ENCODE measurements at regions not wholly inside any gene's neighbourhood (a gene's known extent, or its start where the extent isn't known, plus 50 kb on each side); places are given as distances from the start of the nearest gene placed in this dataset.

GRCh38 chr10:8128511-8128910, 74.0 kb downstream of the GATA3 start:
- Histone ChIP-seq H3K27ac (ENCODE audit: low read depth, low read length) (no peak overlapping the region), H3K4me1 (ENCODE audit: control insufficient read depth, insufficient read depth, low read length) (no peaks in the 10 kb centered on the region), H3K4me3 (ENCODE audit: low read depth, low read length) (no peak overlapping the region), H3K27me3 (ENCODE audit: control insufficient read depth, insufficient read depth, low read length) (no peaks in the 10 kb centered on the region), H3K9me3 (ENCODE audit: control insufficient read depth, insufficient read depth, low read length) (no peaks in the 10 kb centered on the region), H3K36me3 (ENCODE audit: control insufficient read depth, insufficient read depth, low read length) (no peaks in the 10 kb centered on the region)
- WGBS (ENCODE audit: insufficient coverage): 80% methylated on average over 1 of the region's 3 CpGs
- no peak for DNase-seq (ENCODE audit: low read depth in 4 of 6, low spot score in 6 of 6)

- no peak for DNase-seq (ENCODE audit: low read depth in 4 of 6, low spot score in 6 of 6)
- Histone ChIP-seq H3K4me1 (ENCODE audit: control insufficient read depth, insufficient read depth, low read length) (no peaks in the 10 kb centered on the region), H3K36me3 (ENCODE audit: control insufficient read depth, insufficient read depth, low read length) (no peaks in the 10 kb centered on the region), H3K4me3 (ENCODE audit: low read depth, low read length) (no peak overlapping the region), H3K9me3 (ENCODE audit: control insufficient read depth, insufficient read depth, low read length) (no peaks in the 10 kb centered on the region), H3K27ac (ENCODE audit: low read depth, low read length) (no peak overlapping the region), H3K27me3 (ENCODE audit: control insufficient read depth, insufficient read depth, low read length) (no peaks in the 10 kb centered on the region)
- 92% methylated on average over 2 of the region's 2 CpGs for WGBS (ENCODE audit: insufficient coverage)
These were observed 75.0 kb downstream of the GATA3 start for GRCh38 chr10:8129438-8129837.

GRCh38 chr10:8130973-8131911, 76.8 kb downstream of the GATA3 start:
- H3K36me3 ChIP-seq (ENCODE audit: control insufficient read depth, insufficient read depth, low read length): no peaks in the 10 kb centered on the region
- WGBS (ENCODE audit: insufficient coverage): 92% methylated on average over 5 of the region's 8 CpGs
- DNase-seq (ENCODE audit: low read depth in 4 of 6, low spot score in 6 of 6): no peak
- H3K9me3 ChIP-seq (ENCODE audit: control insufficient read depth, insufficient read depth, low read length): no peaks in the 10 kb centered on the region
- H3K27ac ChIP-seq (ENCODE audit: low read depth, low read length): no peak overlapping the region
- H3K27me3 ChIP-seq (ENCODE audit: control insufficient read depth, insufficient read depth, low read length): no peaks in the 10 kb centered on the region
- H3K4me1 ChIP-seq (ENCODE audit: control insufficient read depth, insufficient read depth, low read length): no peaks in the 10 kb centered on the region
- H3K4me3 ChIP-seq (ENCODE audit: low read depth, low read length): no peak overlapping the region

GRCh38 chr10:8133146-8133545, 78.7 kb downstream of the GATA3 start:
- Histone ChIP-seq H3K27me3 (ENCODE audit: control insufficient read depth, insufficient read depth, low read length) (no peaks in the 10 kb centered on the region), H3K9me3 (ENCODE audit: control insufficient read depth, insufficient read depth, low read length) (no peaks in the 10 kb centered on the region)
- WGBS (ENCODE audit: insufficient coverage): 100% methylated on average over 4 of the region's 8 CpGs

GRCh38 chr10:8136736-8137135, 82.2 kb downstream of the GATA3 start:
- Histone ChIP-seq H3K4me1 (ENCODE audit: control insufficient read depth, insufficient read depth, low read length) (no peaks in the 10 kb centered on the region), H3K9me3 (ENCODE audit: control insufficient read depth, insufficient read depth, low read length) (no peaks in the 10 kb centered on the region), H3K36me3 (ENCODE audit: control insufficient read depth, insufficient read depth, low read length) (no peaks in the 10 kb centered on the region), H3K27me3 (ENCODE audit: control insufficient read depth, insufficient read depth, low read length) (no peaks in the 10 kb centered on the region), H3K27ac (ENCODE audit: low read depth, low read length) (no peak overlapping the region), H3K4me3 (ENCODE audit: low read depth, low read length) (no peak overlapping the region)
- DNase-seq (ENCODE audit: low read depth in 4 of 6, low spot score in 6 of 6): no peak
- WGBS (ENCODE audit: insufficient coverage): 90% methylated on average over 2 of the region's 2 CpGs

More at GRCh38 chr10:8133146-8133545, 78.7 kb downstream of the GATA3 start:
- H3K27ac ChIP-seq (ENCODE audit: low read depth, low read length): no peak overlapping the region
- H3K4me3 ChIP-seq (ENCODE audit: low read depth, low read length): no peak overlapping the region
- DNase-seq (ENCODE audit: low read depth in 4 of 6, low spot score in 6 of 6): no peak
- no peaks in the 10 kb centered on the region for H3K36me3 ChIP-seq (ENCODE audit: control insufficient read depth, insufficient read depth, low read length)
- H3K4me1 ChIP-seq (ENCODE audit: control insufficient read depth, insufficient read depth, low read length): no peaks in the 10 kb centered on the region

- Histone ChIP-seq H3K4me1 (ENCODE audit: control insufficient read depth, insufficient read depth, low read length) (no peaks in the 10 kb centered on the region), H3K4me3 (ENCODE audit: low read depth, low read length) (no peak overlapping the region), H3K27ac (ENCODE audit: low read depth, low read length) (no peak overlapping the region), H3K9me3 (ENCODE audit: control insufficient read depth, insufficient read depth, low read length) (no peaks in the 10 kb centered on the region), H3K36me3 (ENCODE audit: control insufficient read depth, insufficient read depth, low read length) (no peaks in the 10 kb centered on the region), H3K27me3 (ENCODE audit: control insufficient read depth, insufficient read depth, low read length) (no peaks in the 10 kb centered on the region)
- DNase-seq (ENCODE audit: low read depth in 4 of 6, low spot score in 6 of 6): no peak
- whole genome bisulfite sequencing (ENCODE audit: insufficient coverage): 87% methylated on average over 4 of the region's 6 CpGs
These were observed 82.8 kb downstream of the GATA3 start for GRCh38 chr10:8137272-8137681.

GRCh38 chr10:8137726-8138125, 83.2 kb downstream of the GATA3 start:
- H3K4me1 ChIP-seq (ENCODE audit: control insufficient read depth, insufficient read depth, low read length): no peaks in the 10 kb centered on the region
- 95% methylated on average over 5 of the region's 6 CpGs for WGBS (ENCODE audit: insufficient coverage)
- H3K36me3 ChIP-seq (ENCODE audit: control insufficient read depth, insufficient read depth, low read length): no peaks in the 10 kb centered on the region
- H3K4me3 ChIP-seq (ENCODE audit: low read depth, low read length): no peak overlapping the region
- H3K27me3 ChIP-seq (ENCODE audit: control insufficient read depth, insufficient read depth, low read length): no peaks in the 10 kb centered on the region
- H3K27ac ChIP-seq (ENCODE audit: low read depth, low read length): no peak overlapping the region
- H3K9me3 ChIP-seq (ENCODE audit: control insufficient read depth, insufficient read depth, low read length): no peaks in the 10 kb centered on the region
- DNase-seq (ENCODE audit: low read depth in 4 of 6, low spot score in 6 of 6): no peak

GRCh38 chr10:8138471-8138870, 84.0 kb downstream of the GATA3 start:
- no peaks in the 10 kb centered on the region for H3K4me1 ChIP-seq (ENCODE audit: control insufficient read depth, insufficient read depth, low read length)
- no peak overlapping the region for H3K27ac ChIP-seq (ENCODE audit: low read depth, low read length)
- no peak overlapping the region for H3K4me3 ChIP-seq (ENCODE audit: low read depth, low read length)
- H3K27me3 ChIP-seq (ENCODE audit: control insufficient read depth, insufficient read depth, low read length): no peaks in the 10 kb centered on the region
- DNase-seq (ENCODE audit: low read depth in 4 of 6, low spot score in 6 of 6): no peak
- WGBS (ENCODE audit: insufficient coverage): 100% methylated on average over 2 of the region's 3 CpGs
- no peaks in the 10 kb centered on the region for H3K9me3 ChIP-seq (ENCODE audit: control insufficient read depth, insufficient read depth, low read length)
- H3K36me3 ChIP-seq (ENCODE audit: control insufficient read depth, insufficient read depth, low read length): no peaks in the 10 kb centered on the region

- H3K4me1 ChIP-seq (ENCODE audit: control insufficient read depth, insufficient read depth, low read length): no peaks in the 10 kb centered on the region
- DNase-seq (ENCODE audit: low read depth in 4 of 6, low spot score in 6 of 6): peak in 1 of 6 donors; percentile 20
- no peak overlapping the region for H3K27ac ChIP-seq (ENCODE audit: low read depth, low read length)
- WGBS (ENCODE audit: insufficient coverage): no CpG with 5 or more reads among the region's 4 CpGs
- no peaks in the 10 kb centered on the region for H3K27me3 ChIP-seq (ENCODE audit: control insufficient read depth, insufficient read depth, low read length)
- H3K4me3 ChIP-seq (ENCODE audit: low read depth, low read length): no peak overlapping the region
- H3K36me3 ChIP-seq (ENCODE audit: control insufficient read depth, insufficient read depth, low read length): no peaks in the 10 kb centered on the region
- no peaks in the 10 kb centered on the region for H3K9me3 ChIP-seq (ENCODE audit: control insufficient read depth, insufficient read depth, low read length)
These were observed 90.0 kb downstream of the GATA3 start for GRCh38 chr10:8144496-8144895.

GRCh38 chr10:8146650-8147049, 92.2 kb downstream of the GATA3 start:
- H3K36me3 ChIP-seq (ENCODE audit: control insufficient read depth, insufficient read depth, low read length): no peaks in the 10 kb centered on the region
- H3K9me3 ChIP-seq (ENCODE audit: control insufficient read depth, insufficient read depth, low read length): no peaks in the 10 kb centered on the region
- H3K4me1 ChIP-seq (ENCODE audit: control insufficient read depth, insufficient read depth, low read length): no peaks in the 10 kb centered on the region
- H3K27ac ChIP-seq (ENCODE audit: low read depth, low read length): no peak overlapping the region
- H3K4me3 ChIP-seq (ENCODE audit: low read depth, low read length): no peak overlapping the region
- peak in 1 of 6 donors; percentile 14 for DNase-seq (ENCODE audit: low read depth in 4 of 6, low spot score in 6 of 6)
- H3K27me3 ChIP-seq (ENCODE audit: control insufficient read depth, insufficient read depth, low read length): no peaks in the 10 kb centered on the region
- WGBS (ENCODE audit: insufficient coverage): 43% methylated on average over 4 of the region's 9 CpGs
